NCI-H2029 (cell line): ENCODE measurements at regions not wholly inside any gene's neighbourhood (a gene's known extent, or its start where the extent isn't known, plus 50 kb on each side); places are given as distances from the start of the nearest gene placed in this dataset.
"Not testable (repeated sequence)": the region's sequence is repeated elsewhere in the genome, so short reads cannot be mapped to it uniquely, and the experiment has no call there.

Experiments used
- DNase-seq: peaks from one replicate; lab custom pipeline; 2025; lab: John Stamatoyannopoulos, UW

DNA sequence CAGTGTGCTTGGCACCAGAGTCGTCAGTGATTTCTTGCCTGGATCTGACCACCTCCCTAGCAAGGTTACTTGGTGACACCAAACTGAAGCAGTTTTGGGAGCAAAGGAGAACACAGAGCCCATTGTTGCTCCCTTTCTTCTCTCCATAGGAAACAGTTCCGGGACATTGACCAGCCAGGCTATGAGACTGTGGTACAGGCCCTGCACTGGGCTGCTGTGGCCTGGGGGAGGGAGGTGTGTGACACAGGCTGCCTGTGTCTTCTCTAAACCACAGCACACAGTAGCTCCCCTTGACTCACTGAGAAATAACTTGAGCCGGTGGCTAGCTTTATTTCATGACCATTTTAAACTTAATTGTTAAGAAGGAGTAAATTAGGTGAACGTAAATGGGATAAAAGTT lies 214.8 kb upstream of the UBL3 start:
- no peak for DNase-seq

DNA sequence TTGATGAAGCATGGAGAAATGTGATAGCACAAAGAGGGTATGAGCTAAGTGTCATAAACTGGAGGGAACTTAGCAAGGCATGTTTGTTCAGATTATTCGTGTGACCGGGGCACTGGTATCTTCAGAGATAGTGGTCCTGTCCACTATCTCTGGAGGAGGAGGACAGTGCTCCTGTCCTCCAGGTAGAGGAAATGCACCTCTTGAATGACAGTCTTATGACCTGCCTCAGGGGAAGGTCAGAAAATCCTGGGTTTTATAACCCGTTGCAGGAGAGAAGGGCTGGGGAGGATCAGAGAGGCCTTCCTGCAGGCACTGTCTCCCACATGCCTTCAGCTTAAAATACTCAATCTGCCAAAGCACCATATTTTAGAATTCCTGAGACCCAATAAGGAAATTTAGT lies 213.5 kb upstream of the UBL3 start:
- no peak for DNase-seq

DNA sequence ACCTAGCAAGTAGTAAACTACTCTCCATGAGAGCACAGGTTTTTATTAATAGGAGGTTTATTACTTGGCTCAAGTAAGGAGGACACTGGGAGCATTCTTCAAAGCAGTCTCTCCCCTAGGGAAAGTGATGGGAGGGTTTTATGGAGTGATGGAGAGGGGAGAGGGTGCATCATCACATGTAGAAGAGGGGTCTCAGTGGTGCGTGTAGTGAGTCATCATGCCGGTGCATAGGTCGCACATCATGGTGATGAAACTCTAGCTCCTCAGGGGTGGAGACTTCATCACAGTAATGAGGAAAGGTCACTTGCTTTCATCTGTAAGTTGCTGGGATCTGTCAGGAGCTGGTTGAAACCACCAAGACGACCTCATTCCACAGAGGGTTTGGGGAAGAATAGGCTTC lies 210.8 kb upstream of the UBL3 start:
- no peak for DNase-seq

DNA sequence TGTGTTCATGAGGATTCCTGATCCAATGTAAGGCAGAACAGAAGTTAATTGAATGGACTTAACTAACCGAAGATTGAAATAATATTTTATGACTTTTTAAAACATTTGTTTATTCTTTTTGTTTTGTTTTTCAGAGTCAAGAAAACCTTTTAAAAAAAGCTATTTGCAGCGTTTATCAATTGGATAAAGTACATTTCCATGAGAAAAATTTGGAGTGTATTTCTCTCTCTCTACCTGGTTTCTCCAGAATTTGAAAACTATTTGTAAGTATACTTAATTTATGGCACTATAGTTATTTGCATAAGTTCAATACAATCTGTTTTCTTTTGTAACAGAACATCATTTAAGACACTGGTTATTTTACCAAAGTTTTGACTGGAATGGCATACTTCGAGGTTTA lies 208.0 kb upstream of the UBL3 start:
- no peak for DNase-seq

DNA sequence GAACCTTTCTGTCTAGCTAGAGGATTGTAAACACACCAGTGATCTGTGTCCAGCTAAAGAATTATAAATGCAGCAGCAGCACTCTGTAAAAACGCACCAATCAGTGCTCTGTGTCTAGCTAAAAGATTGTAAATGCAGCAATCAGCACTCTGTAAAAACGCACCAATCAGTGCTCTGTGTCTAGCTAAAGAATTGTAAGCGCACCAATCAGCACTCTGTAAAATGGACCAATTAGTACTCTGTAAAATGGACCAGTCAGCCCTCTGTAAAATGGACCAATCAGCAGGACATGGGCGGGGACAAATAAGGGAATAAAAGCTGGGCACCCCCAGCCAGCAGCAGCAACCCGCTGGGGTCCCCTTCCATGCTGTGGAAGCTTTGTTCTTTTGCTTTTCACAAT lies 204.1 kb upstream of the UBL3 start:
- not testable (repeated sequence) for DNase-seq

DNA sequence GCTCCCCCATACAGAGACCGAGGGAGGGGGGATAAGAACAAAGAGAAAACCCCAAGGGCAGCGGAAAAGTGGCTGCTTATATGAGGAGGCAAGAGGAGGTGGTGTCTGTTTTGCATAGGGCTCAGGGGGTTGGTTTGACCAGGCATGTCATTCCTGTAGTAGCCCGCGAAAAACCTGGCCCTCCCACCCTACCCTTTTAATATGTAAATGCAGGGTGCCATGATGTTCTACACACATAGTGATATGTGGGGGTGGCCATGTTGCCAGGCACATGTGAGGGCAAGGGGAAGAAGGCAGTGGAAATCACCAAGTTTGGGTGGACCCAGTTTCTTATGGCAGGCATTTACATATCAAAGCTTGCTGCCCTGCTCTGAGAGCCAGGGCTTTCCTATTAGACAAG lies 203.5 kb upstream of the UBL3 start:
- DNase-seq, result no peak

DNA sequence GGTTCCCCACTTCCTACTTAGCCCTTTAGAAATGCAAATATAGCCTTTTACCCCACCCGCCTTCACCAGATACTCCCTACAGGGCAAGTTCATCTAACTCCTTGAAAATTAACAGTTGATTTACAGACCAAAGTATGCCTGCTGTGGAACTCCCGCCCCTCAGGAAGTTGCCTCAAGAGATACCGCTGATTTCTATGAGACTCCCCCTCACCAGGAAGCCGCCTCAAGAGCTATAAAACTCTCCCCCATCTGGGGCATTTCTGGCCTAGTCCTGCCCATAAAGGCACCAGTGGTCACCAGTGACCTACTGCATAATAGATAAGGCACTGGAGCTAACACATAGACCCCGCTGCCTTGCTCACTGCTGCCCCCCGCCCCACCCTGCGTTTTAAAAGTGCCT lies 201.7 kb upstream of the UBL3 start:
- DNase-seq, result no peak

DNA sequence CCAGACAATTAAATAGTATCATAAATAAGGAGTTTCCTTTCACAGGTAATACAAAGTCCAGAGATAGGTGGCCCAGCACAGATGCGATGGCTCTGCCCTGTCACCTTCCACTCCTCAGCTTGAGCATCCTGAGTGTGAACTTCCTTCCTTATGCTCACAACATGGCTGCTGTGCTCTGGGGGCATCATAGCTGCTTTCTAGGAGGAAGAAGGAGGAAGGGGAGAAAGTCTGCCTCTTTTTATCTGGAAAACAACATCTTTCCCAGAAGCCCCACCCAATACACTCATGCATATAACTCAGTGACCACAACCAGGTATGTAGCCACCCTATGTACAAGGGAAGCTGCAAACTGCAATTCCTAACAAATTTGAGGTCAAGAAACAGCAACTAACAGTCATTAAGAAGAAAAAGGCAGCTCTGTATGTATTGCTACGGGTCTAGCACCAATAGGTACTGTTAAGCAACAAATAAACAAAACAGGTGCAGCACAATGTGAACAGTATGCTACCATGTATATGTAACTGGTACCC lies 201.2 kb upstream of the UBL3 start:
- DNase-seq, result no peak

DNA sequence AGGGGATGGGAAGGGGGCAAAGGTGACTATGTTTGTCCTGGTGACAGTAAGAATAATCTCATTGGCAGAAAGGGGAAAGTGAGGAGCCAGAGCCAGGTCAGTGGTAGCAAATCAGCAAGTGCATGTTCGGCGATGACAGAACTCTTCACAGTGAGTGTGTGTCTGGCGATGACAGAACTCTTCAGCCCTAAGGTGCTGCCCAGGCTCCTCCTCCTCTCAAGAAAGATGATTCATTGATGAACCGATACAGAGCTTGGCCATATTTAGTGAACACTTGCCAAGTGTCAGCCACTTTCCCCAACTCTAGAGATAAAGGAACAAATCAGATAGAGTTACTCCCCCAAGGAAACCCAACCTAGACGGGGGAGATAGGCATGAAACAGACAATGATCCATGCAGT lies 199.3 kb upstream of the UBL3 start:
- DNase-seq, result no peak

DNA sequence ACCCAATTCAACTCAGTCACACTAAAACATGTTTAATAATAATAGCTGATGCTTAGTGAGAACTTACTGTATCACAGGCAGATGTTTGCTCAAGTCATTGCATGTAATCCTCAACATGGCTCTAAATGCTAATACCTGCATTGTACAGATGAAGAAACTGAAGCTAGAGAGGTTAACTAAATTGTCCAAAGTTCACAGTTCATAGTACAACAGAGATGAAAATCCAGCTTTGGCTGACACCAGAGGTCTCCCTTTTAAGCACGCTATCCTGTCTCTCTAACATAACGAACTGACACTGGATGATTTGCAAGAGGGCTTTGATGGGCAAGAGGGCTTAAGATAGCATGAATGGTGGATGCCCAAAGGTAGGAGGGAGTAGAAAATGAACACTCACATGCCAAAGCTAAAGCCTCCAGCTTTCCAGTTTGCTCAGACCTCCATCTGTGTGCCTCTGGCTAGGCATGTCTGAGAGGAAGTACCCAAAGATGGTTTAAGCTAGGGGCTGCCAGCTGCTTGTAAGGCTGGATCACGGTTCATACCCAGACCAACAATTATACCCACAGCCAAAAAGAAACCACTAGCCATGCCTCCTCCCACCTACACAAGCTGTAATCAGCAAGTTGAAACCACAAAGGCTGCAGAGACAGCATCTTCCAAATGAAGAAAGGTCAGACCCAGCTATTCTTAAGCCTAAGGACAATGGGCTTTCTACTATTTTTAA lies 196.9 kb upstream of the UBL3 start:
- DNase-seq, result no peak

DNA sequence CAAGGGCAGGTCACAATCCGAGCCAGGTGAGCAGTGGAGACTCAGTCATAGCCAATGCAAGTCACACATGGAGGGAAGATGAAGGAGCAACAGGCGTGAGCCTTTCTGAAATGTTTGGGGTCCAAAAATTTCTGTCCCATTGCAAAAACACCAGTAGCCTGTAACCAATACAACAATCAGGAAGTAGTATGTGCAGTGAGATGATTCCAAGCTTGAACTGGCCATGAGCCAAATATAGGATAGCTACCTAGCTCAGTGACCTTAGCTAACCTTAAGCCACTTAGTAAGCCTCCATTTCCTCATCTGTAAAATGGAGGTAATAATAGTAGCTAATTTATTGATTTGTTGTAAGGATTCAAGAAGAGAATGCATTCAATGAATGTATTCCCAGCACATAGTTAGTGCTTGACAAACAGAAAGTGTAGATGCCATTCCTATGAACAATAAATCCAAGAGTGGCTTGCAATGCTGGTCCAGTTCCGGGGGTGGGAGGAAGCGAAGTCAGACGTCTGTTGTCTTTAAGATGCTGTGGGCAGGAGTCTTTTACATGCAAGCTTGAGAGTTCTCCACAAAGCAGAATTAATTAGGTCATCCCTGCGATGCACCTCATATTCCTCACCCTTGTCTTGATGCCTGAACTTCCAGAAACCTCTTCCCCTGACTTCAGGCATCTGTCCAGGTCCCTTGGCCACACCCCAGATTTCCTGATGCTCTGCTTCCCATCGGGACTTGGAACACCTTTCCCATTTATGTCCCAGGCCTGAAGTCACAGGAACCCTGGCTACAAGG lies 195.7 kb upstream of the UBL3 start:
- DNase-seq, result no peak

DNA sequence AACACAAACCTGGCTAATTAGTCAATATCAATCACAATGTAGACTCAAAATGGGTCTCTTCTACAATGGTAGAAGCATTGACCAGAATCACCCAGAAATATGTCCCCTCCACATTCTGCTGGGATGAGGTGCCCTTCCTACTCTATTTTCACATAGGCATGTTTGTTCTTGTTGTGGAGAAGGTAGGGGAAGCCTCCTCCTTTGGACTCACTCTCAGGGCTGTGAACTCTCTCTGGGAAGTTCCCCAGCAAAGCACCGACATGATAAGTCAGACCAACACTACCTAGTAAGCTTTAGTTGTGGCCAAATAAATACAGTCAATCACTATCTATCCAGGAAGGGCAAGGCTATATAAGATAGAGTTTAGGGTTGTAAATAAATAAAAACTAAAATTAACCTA lies 194.5 kb upstream of the UBL3 start:
- no peak for DNase-seq

DNA sequence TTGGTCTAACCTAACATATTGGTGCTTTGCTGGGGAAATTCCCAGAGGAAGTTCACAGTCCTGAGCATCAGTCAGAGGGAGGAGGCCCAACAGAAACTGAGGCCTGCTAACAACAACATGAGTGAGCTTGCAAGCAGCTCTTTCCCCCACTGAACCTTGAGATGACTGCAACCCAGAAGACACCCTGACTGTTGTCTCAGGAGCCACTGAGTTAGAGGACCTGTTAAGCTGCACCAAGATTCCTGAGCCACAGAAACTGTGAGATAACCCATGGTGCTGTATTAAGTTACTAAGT lies 193.2 kb upstream of the UBL3 start:
- DNase-seq, result no peak

DNA sequence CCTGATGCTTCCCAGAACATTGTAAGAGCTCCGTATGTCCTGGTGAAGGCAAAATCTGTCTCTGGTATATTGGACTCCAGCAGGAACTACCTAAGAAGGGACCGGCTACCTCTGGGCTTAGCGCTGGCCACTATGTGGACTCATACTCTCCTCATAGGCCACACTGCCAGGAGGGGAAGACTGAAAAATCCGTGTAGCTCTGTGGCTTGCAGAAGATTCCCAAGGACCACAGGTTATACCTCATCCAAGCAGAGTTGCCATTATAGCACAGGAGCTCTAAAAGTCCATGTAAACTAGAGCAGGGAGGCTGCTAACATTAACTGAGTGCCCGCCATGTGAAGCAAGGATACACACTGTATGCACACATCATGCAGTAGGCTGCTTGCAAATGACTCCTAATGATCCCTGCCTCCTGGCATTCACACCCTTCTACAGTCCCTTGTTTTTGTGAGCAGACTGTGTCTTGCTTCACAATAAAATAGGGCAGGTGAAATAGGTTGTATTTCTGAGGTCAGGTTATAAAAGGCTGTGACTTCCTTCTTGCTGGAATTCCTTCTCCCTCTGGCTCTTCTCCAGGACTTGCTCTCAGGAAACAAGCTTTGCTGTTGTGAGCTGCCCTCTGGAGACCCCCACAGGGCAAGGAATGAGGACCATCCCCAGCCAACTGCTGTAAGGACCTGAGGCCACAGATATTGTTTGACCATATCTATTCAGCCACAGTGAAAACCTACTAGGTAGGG lies 192.6 kb upstream of the UBL3 start:
- DNase-seq, result no peak

DNA sequence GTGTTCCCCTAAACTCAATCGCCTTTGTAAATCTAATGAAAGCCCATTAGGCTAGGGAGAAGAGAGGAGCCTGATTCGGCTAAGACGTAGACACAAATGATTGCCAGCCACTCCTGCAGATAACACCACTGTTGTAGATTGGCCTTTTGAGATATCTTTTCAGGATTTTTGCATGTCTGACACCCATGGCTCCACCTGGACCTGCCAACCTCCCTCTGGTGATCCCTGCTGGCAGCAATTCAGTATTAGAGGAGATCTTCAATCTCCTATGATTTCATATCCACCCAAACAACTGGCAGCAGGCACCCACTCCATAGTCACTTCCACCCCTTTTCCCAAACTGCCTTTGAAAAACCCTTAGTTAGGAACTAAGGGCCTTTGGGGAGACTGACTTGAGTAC lies 191.9 kb upstream of the UBL3 start:
- no peak for DNase-seq

DNA sequence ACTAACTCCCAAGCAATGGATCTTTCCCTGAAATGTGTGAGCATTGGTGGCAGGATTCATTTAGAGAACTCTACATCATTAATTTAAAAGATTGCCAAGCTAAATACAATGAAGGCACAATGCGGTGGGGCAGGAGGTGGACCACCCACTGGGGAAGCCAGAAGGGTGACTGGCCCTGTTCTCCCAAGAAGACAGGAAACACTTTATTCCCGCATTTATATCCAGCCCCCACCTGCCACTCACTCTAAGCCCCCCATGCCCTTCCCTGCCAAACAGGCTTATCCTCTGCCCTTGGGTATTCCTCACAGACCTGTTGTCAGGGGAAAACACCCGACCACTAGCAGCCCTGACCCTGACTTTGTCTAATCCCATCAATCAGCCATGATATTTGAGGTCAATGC lies 189.1 kb upstream of the UBL3 start:
- DNase-seq, result no peak

DNA sequence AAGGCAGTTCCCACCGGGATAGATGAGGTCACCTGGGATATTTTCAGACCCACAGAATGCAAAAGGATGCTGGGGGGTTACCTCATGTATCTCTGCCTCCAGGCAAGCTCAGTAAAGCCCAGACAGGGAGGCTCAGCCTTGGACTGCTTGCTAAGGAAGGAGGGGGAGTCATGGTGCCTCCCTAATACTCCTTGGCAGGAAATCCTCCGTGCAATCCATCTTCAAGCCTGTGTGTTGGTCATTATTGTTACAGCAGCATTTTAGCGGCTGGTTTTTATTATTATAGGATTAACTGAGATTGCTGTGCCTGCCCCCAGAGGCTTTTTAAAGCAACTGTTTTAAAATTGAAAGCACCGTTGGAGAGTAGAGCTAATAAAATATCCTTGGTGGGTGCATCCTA lies 188.5 kb upstream of the UBL3 start:
- DNase-seq, result no peak

DNA sequence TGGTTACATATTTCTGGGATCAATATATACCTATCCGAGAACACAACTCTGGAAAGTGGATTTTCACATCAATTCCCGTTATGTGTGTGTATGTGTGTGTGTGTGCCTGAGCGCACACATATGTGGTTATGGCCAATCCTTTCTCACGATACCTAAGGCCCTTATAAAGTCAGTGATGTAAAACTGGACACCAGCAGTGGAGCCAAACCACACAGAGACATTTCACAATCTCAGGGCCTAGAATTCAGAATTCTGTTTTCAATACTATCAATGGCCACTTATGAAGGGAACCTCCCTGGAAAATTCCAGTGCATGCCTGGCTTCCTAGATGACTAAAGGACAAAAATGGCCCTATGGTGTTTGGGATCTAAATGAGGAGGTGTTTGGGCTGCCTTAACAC lies 187.3 kb upstream of the UBL3 start:
- DNase-seq, result no peak

DNA sequence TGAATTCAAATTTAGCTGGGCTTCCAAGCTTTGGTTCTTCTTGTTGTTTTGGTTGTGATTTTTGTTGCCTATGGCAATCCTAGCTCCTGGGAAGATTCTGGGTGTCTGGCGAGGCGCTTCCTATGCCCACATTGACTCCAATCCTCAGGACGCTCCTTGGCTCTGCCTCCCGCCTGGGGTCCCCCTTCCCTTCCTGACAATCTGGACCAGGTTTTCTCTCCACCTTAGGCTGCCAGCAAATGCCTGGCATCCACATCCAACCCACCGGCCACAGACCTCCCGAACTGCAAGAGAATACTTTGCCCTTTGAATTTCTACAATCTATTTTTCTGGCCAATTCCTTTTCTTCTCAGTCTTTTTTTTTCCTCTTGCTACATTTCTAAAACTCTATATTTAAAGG lies 186.9 kb upstream of the UBL3 start:
- DNase-seq, result no peak

DNA sequence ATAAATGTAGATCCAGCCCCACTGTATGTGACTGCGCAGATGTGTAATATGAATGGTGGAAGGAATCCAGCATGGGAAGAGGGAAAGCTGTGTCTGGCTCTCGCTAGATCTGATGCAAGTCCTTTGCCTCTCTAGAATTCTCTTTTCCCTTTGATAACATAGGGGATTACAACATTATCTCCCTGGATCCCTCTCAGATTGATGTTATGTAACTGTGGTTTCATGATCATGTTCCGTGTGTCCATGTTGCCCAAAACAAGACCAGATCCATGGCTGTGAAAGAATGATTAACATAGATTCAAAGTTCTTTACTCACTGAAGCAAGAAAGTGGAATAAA lies 184.0 kb upstream of the UBL3 start:
- no peak for DNase-seq

DNA sequence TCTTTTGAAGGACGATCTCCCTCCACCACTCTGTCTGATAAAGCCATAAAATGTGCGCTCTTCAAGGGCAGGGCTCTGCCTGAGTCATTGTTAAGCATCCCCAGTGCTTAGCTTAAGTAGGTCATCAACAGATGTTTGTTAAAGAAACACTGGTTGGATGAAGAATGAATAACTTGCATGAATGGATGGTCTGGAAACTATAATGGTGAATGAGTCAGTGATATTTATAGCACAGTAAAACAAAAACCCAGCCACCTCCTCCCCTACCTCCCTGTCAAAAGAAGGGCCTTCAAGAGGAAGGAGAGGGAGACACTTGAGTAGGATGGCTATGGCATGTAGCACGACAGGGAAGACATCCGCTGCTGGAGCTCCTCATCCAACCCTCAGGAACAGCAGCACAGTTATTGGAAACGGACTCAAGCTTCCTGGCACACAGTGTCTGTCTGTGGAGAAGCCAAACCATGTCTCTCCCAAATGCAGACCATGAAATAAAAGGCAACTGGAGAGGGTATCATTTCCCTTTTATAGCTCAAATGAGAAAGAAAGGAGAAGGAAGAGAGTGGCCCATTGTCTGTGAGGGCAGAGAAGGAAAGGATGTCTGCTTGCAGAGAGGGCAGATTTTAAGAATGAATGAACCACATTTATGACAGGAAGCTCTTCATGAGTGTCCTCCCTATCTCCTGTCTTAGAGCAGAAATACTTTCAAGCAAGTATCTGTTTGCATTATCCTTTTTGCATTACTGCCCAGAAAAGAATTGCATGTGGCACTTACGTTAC lies 183.5 kb upstream of the UBL3 start:
- no peak for DNase-seq

DNA sequence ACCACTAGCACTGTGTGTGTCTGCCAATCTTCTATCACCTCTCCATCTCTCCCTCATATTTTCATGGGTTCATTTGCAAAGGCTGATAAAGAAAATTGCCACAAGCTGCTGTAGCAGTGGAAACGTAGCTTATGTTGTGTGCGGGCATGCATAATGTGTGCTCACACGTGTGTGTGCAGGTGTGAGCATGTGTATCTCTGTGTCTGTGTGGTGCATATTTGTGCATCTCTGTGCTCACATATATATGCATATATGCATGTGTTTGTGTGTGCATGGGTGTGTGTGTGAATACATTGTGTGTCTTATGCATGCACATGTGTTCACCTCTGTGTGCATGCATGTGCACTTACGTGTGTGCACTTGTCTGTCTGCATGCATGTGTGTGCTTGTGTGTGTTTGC lies 181.8 kb upstream of the UBL3 start:
- no peak for DNase-seq

DNA sequence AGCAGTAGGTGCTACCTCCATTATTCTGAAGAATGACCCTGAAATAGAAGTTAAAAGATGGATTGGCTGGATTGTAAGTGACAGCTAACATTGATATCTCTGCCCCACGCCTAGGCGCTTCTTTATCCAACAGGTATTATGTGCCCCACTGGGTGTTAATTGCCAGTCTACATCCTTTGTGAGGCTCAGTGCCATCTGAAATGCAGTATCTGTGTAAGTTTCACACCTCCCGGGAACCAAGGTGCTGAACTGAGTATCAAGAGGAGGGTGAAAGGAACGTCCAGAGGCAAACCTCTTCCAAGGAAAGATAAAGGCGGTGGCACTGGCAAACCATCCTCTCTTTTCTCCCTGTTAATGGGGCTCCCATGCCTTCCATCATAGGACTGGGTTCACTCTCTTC lies 181.1 kb upstream of the UBL3 start:
- no peak for DNase-seq
